Erythroblast (primary cell): ENCODE measurements at regions not wholly inside any gene's neighbourhood (a gene's known extent, or its start where the extent isn't known, plus 50 kb on each side); places are given as distances from the start of the nearest gene placed in this dataset.

ENCODE experiments used
- GATA1 ChIP-seq: IDR thresholded peaks from 2 replicates; pipeline ENCODE4 v1.6.1; 2011; ENCODE audit warnings: low read depth, mild to moderate bottlenecking, control low read depth, low read length, moderate library complexity
- POLR2A ChIP-seq: IDR thresholded peaks from 2 replicates; pipeline ENCODE4 v1.6.1; 2011; ENCODE audit warnings: mild to moderate bottlenecking, low read length

- TF ChIP-seq POLR2A, result no peak
- no peak for TF ChIP-seq GATA1
Observed at GRCh38 chr18:56291294-56291693, 347.1 kb downstream of the TXNL1 start.
